Fibroblast of lung (primary cell): ENCODE measurements at regions not wholly inside any gene's neighbourhood (a gene's known extent, or its start where the extent isn't known, plus 50 kb on each side); places are given as distances from the start of the nearest gene placed in this dataset.

Experiments used
- CTCF ChIP-seq, 2 donors: IDR thresholded peaks in 1 of 2; conservative IDR thresholded peaks in 1 of 2; 1 replicate in 1 of 2; 2 replicates in 1 of 2; pipeline ENCODE4 v1.5.1; 2011 to 2012; ENCODE audit warnings: low read length in 2 of 2, control low read depth in 1 of 2, inconsistent platforms in 1 of 2, low read depth in 1 of 2, mild to moderate bottlenecking in 1 of 2
- EZH2 ChIP-seq: IDR thresholded peaks from 2 replicates; pipeline ENCODE4 v1.5.1; 2012; ENCODE audit warnings: low read length, control low read depth, mild to moderate bottlenecking; ENCODE audit errors: missing control alignments

DNA sequence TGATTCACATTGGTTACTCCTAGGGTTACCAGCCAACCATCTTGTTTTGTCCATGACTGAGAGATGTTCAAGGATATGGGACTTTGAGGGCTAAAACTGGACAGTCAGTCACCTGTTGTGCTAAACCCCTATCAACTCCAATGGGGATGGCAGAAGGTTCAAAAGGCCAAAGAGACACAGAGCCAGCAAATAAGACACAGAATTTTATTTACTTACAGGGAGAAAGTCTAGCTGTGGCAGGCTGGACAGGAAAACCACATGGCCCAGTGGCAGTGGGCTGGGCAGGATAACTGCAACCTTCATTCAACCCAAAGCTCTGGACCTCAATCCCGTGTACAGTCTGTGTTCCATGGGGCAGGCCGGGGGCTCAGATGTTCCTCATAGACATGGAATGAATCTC lies 326.7 kb upstream of the RPS6KA3 start:
- TF ChIP-seq CTCF (conservative IDR thresholded peaks at IDR 0.05 in 1 of 2, IDR thresholded peaks at IDR 0.05 in 1 of 2; ENCODE audit: low read depth in 1 of 2, low read length in 2 of 2) (no peak), EZH2 (no peak)
